ENCODE measurements at regions not wholly inside any gene's neighbourhood (a gene's known extent, or its start where the extent isn't known, plus 50 kb on each side); places are given as distances from the start of the nearest gene placed in this dataset.

DNA sequence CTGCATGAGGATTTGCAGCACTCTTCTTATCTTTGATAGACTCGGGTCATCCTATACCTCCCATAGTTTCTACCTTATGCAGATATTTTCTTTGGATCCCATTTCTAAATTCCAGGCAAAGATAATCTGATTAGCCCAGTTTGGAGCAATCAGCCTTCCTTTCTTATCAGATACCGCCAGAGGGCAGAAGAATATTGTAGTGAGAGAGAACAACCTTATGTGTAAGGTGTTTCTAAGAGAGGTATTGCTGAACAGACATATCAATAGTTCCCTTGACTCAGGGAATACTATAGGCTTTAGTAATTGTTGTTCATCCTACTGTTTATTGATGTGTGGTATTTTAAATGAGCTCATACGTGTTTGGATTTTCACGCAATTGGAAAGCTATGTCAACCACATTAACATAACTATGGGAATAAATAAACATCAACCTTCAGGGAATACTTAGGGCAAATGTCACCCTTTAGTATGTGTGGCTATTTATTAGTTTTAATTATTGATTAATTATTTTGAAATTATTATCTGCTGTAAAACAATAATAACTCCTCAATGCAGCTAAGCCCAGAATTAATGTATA is 1435.2 kb upstream of the CDH9 start:
- Mint-ChIP-seq H3K4me1 (ENCODE audit: low read depth) (no peaks in the 10 kb centered on the region), H3K9me3 (peaks cover 20% of the 10 kb centered on the region), H3K27me3 (ENCODE audit: insufficient read depth) (no peaks in the 10 kb centered on the region), H3K27ac (no peak overlapping the region), H3K4me3 (no peak overlapping the region), H3K36me3 (ENCODE audit: low read depth) (no peaks in the 10 kb centered on the region)
- TF ChIP-seq, protein P1, sequence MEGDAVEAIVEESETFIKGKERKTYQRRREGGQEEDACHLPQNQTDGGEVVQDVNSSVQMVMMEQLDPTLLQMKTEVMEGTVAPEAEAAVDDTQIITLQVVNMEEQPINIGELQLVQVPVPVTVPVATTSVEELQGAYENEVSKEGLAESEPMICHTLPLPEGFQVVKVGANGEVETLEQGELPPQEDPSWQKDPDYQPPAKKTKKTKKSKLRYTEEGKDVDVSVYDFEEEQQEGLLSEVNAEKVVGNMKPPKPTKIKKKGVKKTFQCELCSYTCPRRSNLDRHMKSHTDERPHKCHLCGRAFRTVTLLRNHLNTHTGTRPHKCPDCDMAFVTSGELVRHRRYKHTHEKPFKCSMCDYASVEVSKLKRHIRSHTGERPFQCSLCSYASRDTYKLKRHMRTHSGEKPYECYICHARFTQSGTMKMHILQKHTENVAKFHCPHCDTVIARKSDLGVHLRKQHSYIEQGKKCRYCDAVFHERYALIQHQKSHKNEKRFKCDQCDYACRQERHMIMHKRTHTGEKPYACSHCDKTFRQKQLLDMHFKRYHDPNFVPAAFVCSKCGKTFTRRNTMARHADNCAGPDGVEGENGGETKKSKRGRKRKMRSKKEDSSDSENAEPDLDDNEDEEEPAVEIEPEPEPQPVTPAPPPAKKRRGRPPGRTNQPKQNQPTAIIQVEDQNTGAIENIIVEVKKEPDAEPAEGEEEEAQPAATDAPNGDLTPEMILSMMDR (IDR thresholded peaks at IDR 0.05), result 0 out of 2 replicates have a peak, but pooled peaks have one; percentile 9
- no peak for DNase-seq

DNA sequence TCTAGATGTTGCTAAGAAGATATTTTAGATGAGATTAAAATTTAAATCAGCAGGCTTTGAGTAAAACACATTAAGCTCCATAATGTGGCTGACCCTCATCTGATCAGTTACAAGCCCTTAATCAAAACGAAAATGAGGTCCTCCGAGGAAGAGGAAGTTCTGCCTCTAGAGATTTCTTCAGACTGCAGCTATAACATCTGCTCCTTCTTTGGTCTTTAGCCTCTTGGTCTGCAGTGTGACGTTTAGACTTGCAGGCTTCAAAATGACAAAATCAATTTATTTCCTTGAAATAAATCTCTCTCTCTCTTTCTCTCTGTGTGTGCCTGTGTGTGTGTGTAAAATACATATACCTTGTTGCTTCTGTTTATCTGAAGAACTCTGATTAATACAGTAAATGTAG is 1429.8 kb upstream of the CDH9 start:
- TF ChIP-seq, protein P1 (IDR thresholded peaks at IDR 0.05), result no peak
- no peak overlapping the region for H3K4me3 Mint-ChIP-seq

DNA sequence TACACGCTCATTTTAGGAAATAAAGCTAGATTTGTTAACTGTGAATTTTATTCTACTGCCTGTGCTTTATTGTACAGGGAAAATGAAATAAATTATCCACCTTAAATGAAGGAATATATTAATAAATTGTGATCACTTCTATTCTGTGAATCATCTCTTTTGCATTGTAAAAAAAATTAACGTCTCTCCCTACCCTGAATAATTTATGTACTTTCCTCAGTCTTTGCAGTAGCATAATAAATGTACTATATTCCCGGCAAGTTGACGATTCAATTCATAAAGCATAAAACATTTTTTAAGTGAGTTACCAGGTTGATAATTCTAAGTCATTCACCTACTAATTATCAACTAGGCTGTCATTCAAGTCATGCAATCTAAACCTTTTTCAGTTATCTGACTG is 1425.3 kb upstream of the CDH9 start:
- Mint-ChIP-seq H3K9me3 (peaks cover 10% of the 10 kb centered on the region), H3K4me1 (ENCODE audit: low read depth) (no peaks in the 10 kb centered on the region), H3K36me3 (ENCODE audit: low read depth) (no peaks in the 10 kb centered on the region), H3K4me3 (no peak overlapping the region), H3K27me3 (ENCODE audit: insufficient read depth) (no peaks in the 10 kb centered on the region), H3K27ac (no peak overlapping the region)
- DNase-seq, result no peak
- TF ChIP-seq, protein P1 (IDR thresholded peaks at IDR 0.05), result no peak

More for the DNA sequence above, 1429.8 kb upstream of the CDH9 start:
- peaks cover 14% of the 10 kb centered on the region for H3K9me3 Mint-ChIP-seq
- H3K4me1 Mint-ChIP-seq (ENCODE audit: low read depth), result no peaks in the 10 kb centered on the region
- DNase-seq, result no peak
- no peaks in the 10 kb centered on the region for H3K27me3 Mint-ChIP-seq (ENCODE audit: insufficient read depth)
- no peaks in the 10 kb centered on the region for H3K36me3 Mint-ChIP-seq (ENCODE audit: low read depth)
- H3K27ac Mint-ChIP-seq, result no peak overlapping the region

DNA sequence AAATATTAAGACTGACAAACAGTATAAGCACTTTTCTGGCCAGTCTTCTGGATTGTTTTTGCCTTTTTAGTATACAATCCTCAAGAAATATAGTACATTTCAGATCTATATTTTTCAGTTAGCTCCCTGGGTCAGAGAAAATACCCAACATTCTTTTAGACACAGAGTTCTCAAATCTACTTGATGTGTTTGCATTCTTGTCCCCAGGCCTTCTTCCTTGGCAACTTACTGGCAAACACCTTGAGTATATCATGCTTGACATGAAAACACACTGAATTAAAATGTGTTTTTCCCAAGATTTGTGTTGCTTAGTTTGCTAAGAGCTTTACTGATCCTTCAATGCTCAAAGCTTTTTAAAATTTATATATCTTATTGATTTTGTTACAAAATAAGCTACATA is 1413.1 kb upstream of the CDH9 start:
- no peaks in the 10 kb centered on the region for H3K36me3 Mint-ChIP-seq (ENCODE audit: low read depth)
- no peaks in the 10 kb centered on the region for H3K4me1 Mint-ChIP-seq (ENCODE audit: low read depth)
- no peaks in the 10 kb centered on the region for H3K27me3 Mint-ChIP-seq (ENCODE audit: insufficient read depth)
- DNase-seq, result no peak
- TF ChIP-seq, protein P1 (IDR thresholded peaks at IDR 0.05), result no peak
- H3K27ac Mint-ChIP-seq, result no peak overlapping the region
- H3K9me3 Mint-ChIP-seq, result peaks cover 15% of the 10 kb centered on the region
- no peak overlapping the region for H3K4me3 Mint-ChIP-seq

DNA sequence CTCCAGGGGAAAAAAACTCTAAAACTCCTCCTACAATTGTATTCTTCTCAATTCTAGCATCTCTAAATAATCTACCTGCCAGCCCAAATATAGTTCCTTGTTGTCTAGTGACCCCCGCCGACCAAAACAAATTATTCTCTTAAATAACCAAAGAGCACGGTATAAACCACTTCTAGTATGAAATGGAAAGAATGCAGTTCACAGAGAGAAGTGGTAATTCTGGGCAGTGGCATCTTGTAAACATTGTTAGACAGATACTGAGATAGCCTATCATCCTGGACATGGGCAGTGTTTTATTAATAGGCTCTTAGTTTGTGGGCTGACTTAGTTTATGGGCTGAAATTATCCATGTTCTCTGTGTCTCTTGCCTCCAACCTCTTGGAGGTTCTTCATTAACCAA is 1412.6 kb upstream of the CDH9 start:
- no peak overlapping the region for H3K27ac Mint-ChIP-seq
- TF ChIP-seq, protein P1 (IDR thresholded peaks at IDR 0.05), result no peak
- H3K4me3 Mint-ChIP-seq, result no peak overlapping the region

DNA sequence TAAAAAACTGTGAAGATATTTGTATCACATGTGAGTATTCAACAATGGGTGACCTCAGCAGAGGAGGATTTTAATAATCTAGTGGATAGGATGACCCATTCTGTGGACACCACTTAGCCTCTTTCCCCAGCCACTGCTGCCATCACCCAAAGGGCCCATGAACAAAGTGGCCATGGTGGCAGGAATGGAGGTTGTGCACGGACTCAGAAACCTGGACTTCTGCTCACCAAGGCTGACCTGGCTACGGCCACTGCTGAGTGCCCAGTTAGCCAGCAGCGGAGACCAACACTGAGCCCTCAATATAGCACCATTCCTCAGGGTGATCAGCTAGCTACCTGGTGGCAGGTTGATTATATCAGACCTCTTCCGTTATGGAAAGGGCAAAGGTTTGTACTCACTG is 1410.4 kb upstream of the CDH9 start:
- no peak overlapping the region for H3K27ac Mint-ChIP-seq
- no peaks in the 10 kb centered on the region for H3K4me1 Mint-ChIP-seq (ENCODE audit: low read depth)

More for the DNA sequence above, 1412.6 kb upstream of the CDH9 start:
- no peaks in the 10 kb centered on the region for H3K4me1 Mint-ChIP-seq (ENCODE audit: low read depth)
- DNase-seq, result no peak
- no peaks in the 10 kb centered on the region for H3K27me3 Mint-ChIP-seq (ENCODE audit: insufficient read depth)
- H3K9me3 Mint-ChIP-seq, result peaks cover 15% of the 10 kb centered on the region
- no peaks in the 10 kb centered on the region for H3K36me3 Mint-ChIP-seq (ENCODE audit: low read depth)

More for the DNA sequence above, 1410.4 kb upstream of the CDH9 start:
- Mint-ChIP-seq H3K27me3 (ENCODE audit: insufficient read depth) (no peaks in the 10 kb centered on the region), H3K9me3 (peaks cover 9% of the 10 kb centered on the region), H3K4me3 (no peak overlapping the region), H3K36me3 (ENCODE audit: low read depth) (0 out of 2 replicates have a peak, but pooled peaks cover under 1% of the 10 kb centered on the region)
- TF ChIP-seq, protein P1 (IDR thresholded peaks at IDR 0.05), result no peak
- DNase-seq, result no peak
